ENCODE measurements at regions not wholly inside any gene's neighbourhood (a gene's known extent, or its start where the extent isn't known, plus 50 kb on each side); places are given as distances from the start of the nearest gene placed in this dataset.
"Not testable (repeated sequence)": the region's sequence is repeated elsewhere in the genome, so short reads cannot be mapped to it uniquely, and the experiment has no call there.

DNA sequence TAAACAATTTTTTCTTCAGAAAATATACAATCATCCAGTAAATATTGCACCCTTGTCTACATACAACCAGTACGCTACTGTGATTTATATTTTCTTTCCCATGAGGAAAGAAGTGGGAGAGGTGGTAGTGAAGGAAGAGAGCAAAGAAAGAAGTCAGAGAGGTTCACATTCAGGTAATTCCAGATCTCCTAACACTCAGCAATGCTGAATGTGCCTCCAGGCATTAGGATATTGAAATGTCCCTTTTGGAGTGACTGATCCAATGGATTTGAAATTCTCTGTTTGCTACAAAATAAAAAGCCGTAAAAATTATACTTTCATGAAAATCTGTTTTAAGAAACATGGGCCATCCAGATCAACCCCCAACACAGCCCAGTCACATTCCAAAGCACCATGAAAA, 211.9 kb upstream of the NR3C2 start:
- H3K4me1 ChIP-seq (ENCODE audit: control insufficient read depth, insufficient read depth, low read length) = no peaks in the 10 kb centered on the region
- no peaks in the 10 kb centered on the region for H3K27me3 ChIP-seq (ENCODE audit: control insufficient read depth, insufficient read depth, low read length)
- no peak overlapping the region for H3K27ac ChIP-seq (ENCODE audit: low read depth, low read length)
- H3K9ac ChIP-seq (ENCODE audit: low read length) = no peak overlapping the region
- no peaks in the 10 kb centered on the region for H3K9me3 ChIP-seq (ENCODE audit: control insufficient read depth, insufficient read depth, low read depth, low read length)
- H3K36me3 ChIP-seq (ENCODE audit: control insufficient read depth, insufficient read depth, low read length) = no peaks in the 10 kb centered on the region
- H3K4me3 ChIP-seq (ENCODE audit: low read depth, low read length) = no peak overlapping the region

DNA sequence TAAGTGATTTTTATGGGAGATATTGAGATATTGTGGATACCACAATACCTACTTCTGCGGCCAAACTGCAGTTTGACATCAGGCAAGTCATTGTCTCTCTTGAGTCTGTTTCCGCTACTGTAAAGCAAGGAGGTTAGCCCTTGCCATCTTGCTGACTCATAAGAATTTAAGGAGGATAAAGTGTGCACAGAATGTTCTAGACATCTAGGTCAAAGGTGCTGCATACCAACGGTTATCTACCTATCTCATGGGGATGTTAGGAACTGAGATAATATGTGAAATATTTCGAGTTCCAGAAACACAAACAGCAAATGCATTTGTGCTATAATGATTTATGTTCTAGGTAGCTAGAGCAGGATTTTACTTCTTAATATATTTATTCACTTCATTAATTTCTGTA, 211.5 kb upstream of the NR3C2 start:
- H3K9ac ChIP-seq (ENCODE audit: low read length) = no peak overlapping the region
- H3K27me3 ChIP-seq (ENCODE audit: control insufficient read depth, insufficient read depth, low read length) = no peaks in the 10 kb centered on the region
- no peak overlapping the region for H3K4me3 ChIP-seq (ENCODE audit: low read depth, low read length)

DNA sequence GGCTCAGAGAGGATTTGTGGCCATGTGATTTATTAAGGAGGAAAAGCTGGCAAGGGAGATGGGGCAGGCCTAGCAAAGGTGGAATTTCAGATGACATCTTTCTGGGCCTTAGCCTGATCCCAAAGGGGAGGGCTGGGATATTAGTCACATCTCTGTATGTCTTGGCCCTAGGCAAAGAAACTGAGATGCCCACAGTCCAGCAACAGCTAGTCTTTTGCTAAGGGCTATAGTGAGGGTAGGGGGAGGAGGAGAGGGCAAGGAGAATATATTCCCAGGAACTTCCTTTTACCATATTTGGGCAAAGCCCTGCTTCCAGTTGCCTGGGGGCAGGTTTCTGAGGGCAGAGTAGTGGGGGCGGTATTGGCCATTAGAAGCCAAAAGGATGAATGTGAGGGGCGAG, 209.8 kb upstream of the NR3C2 start:
- Histone ChIP-seq H3K9ac (ENCODE audit: low read length) (no peak overlapping the region), H3K36me3 (ENCODE audit: control insufficient read depth, insufficient read depth, low read length) (no peaks in the 10 kb centered on the region), H3K27me3 (ENCODE audit: control insufficient read depth, insufficient read depth, low read length) (no peaks in the 10 kb centered on the region), H3K27ac (ENCODE audit: low read depth, low read length) (no peak overlapping the region), H3K9me3 (ENCODE audit: control insufficient read depth, insufficient read depth, low read depth, low read length) (no peaks in the 10 kb centered on the region), H3K4me1 (ENCODE audit: control insufficient read depth, insufficient read depth, low read length) (peaks cover 3% of the 10 kb centered on the region; the same call in 1 of the 2 replicates), H3K4me3 (ENCODE audit: low read depth, low read length) (no peak overlapping the region)

More for the DNA sequence above, 211.5 kb upstream of the NR3C2 start:
- Histone ChIP-seq H3K27ac (ENCODE audit: low read depth, low read length) (no peak overlapping the region), H3K36me3 (ENCODE audit: control insufficient read depth, insufficient read depth, low read length) (no peaks in the 10 kb centered on the region), H3K4me1 (ENCODE audit: control insufficient read depth, insufficient read depth, low read length) (no peaks in the 10 kb centered on the region), H3K9me3 (ENCODE audit: control insufficient read depth, insufficient read depth, low read depth, low read length) (no peaks in the 10 kb centered on the region)

DNA sequence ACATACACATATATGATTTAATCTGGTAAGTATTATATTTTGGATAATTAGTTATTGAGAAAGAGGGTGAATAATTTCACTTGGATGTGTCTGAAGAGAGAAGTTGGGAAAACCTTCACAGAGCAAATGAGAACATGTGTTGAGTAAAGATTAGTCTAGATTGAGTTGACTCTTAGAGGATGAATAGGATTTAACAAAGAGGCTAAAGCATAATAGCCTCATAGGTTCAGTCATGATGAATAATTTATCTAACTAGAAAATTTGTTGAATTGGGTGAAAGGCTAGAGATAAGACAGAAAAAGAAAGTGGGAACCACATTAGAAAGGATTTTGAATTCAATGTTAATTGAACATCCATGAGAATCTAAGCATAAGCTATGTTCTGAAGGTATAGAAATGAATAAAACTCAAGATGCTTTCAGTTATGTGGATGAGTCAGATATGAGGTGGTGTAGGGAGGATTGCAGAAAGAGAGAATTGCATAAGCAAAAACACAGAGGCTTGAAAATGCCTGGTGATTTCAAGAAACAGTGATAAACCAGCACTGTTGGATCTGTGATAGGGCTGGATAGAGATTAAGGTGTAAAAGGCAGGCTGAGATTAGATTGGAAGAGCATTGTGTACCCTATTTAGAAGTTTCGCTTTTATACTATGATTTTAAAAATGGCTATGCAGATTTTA, 207.6 kb upstream of the NR3C2 start:
- Histone ChIP-seq H3K27ac (ENCODE audit: low read depth, low read length) (no peak overlapping the region), H3K4me1 (ENCODE audit: control insufficient read depth, insufficient read depth, low read length) (peaks cover 3% of the 10 kb centered on the region; the same call in 1 of the 2 replicates), H3K9me3 (ENCODE audit: control insufficient read depth, insufficient read depth, low read depth, low read length) (no peaks in the 10 kb centered on the region), H3K4me3 (ENCODE audit: low read depth, low read length) (no peak overlapping the region), H3K9ac (ENCODE audit: low read length) (no peak overlapping the region), H3K36me3 (ENCODE audit: control insufficient read depth, insufficient read depth, low read length) (no peaks in the 10 kb centered on the region), H3K27me3 (ENCODE audit: control insufficient read depth, insufficient read depth, low read length) (no peaks in the 10 kb centered on the region)

DNA sequence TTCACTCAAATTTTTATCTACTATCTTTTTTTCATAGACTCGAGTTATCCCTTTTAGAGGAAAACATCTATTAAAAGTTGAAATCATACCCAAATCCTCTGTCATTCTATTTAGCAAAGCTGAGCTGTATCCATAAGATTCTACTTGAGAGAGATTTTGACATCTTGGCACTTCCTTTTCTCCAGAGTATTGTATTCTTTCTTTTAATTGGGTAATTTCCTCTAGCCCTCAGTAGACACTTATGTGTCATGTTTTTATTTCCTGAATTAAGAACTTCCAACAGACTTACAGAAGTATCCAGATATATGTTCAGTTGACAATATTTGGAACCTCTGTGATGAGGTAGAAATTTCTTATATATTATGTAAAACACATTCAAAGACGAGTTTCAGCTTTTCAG, 201.6 kb upstream of the NR3C2 start:
- no peak overlapping the region for H3K4me3 ChIP-seq (ENCODE audit: low read depth, low read length)
- no peak overlapping the region for H3K9ac ChIP-seq (ENCODE audit: low read length)
- no peaks in the 10 kb centered on the region for H3K36me3 ChIP-seq (ENCODE audit: control insufficient read depth, insufficient read depth, low read length)
- H3K27me3 ChIP-seq (ENCODE audit: control insufficient read depth, insufficient read depth, low read length) = no peaks in the 10 kb centered on the region
- H3K9me3 ChIP-seq (ENCODE audit: control insufficient read depth, insufficient read depth, low read depth, low read length) = peaks cover 7% of the 10 kb centered on the region; the same call in 1 of the 2 replicates
- H3K4me1 ChIP-seq (ENCODE audit: control insufficient read depth, insufficient read depth, low read length) = peaks cover 3% of the 10 kb centered on the region; the same call in 1 of the 2 replicates
- H3K27ac ChIP-seq (ENCODE audit: low read depth, low read length) = no peak overlapping the region

DNA sequence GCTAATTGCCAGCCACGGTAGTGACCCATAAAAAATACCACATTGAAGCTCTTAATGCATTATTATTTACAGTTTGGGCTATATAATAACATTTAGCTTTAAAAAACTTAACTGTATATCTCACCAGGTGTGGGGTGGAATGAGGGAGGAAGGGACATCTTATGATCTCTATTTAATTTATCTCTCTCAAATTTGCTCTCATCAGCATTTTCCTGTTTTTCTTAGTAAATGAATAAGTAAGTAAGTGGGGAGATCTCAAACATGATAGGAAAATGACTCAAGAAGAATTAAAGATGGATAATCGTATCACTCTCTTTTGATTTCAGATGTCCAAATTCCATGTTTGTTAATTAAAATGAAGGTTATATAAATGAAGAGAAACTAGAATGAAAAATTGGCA, 200.7 kb upstream of the NR3C2 start:
- peaks cover 15% of the 10 kb centered on the region for H3K9me3 ChIP-seq (ENCODE audit: control insufficient read depth, insufficient read depth, low read depth, low read length)

DNA sequence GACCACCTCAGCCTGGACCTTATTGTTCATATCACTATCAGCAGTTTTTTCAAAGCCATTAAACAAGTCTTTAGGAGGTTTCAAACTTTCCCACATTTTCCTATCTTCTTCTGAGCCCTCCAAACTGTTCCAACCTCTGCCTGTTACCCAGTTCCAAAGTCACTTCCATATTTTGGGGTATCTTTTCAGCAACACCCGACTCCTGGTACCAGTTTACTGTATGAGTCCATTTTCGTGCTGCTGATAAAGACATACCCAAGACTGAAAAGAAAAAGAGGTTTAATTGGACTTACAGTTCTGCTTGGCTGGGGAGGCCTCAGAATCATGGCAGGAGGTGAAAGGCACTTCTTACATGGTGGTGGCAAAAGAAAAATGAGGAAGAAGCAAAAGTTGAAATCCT, 195.9 kb upstream of the NR3C2 start:
- H3K27ac ChIP-seq (ENCODE audit: low read depth, low read length); H3K4me1 ChIP-seq (ENCODE audit: control insufficient read depth, insufficient read depth, low read length); H3K4me3 ChIP-seq (ENCODE audit: low read depth, low read length); H3K27me3 ChIP-seq (ENCODE audit: control insufficient read depth, insufficient read depth, low read length); H3K36me3 ChIP-seq (ENCODE audit: control insufficient read depth, insufficient read depth, low read length); H3K9ac ChIP-seq (ENCODE audit: low read length): not testable (repeated sequence)
- H3K9me3 ChIP-seq (ENCODE audit: control insufficient read depth, insufficient read depth, low read depth, low read length) = peaks cover 36% of the 10 kb centered on the region

More for the DNA sequence above, 200.7 kb upstream of the NR3C2 start:
- Histone ChIP-seq H3K27me3 (ENCODE audit: control insufficient read depth, insufficient read depth, low read length) (no peaks in the 10 kb centered on the region), H3K27ac (ENCODE audit: low read depth, low read length) (no peak overlapping the region), H3K4me3 (ENCODE audit: low read depth, low read length) (no peak overlapping the region), H3K9ac (ENCODE audit: low read length) (no peak overlapping the region), H3K36me3 (ENCODE audit: control insufficient read depth, insufficient read depth, low read length) (no peaks in the 10 kb centered on the region), H3K4me1 (ENCODE audit: control insufficient read depth, insufficient read depth, low read length) (no peaks in the 10 kb centered on the region)

DNA sequence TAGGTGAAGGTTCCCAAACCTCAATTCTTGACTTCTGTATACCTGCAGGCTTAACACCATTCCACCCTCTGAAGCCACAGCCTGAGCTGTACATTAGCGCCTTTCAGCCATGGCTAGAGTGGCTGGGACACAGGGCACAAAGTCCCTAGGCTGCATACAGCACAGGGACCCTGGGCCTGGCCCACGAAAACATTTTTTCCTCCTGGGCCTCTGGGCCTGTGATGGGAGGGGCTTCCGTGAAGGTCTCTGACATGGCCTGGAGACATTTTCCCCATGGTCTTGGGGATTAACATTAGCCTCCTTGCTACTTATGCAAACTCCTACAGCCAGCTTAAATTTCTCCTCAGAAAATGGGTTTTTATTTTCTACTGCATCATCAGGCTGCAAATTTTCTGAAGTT, 195.2 kb upstream of the NR3C2 start:
- not testable (repeated sequence) for H3K27me3 ChIP-seq (ENCODE audit: control insufficient read depth, insufficient read depth, low read length); H3K27ac ChIP-seq (ENCODE audit: low read depth, low read length); H3K4me1 ChIP-seq (ENCODE audit: control insufficient read depth, insufficient read depth, low read length); H3K9ac ChIP-seq (ENCODE audit: low read length); H3K4me3 ChIP-seq (ENCODE audit: low read depth, low read length); H3K36me3 ChIP-seq (ENCODE audit: control insufficient read depth, insufficient read depth, low read length)
- peaks cover 36% of the 10 kb centered on the region for H3K9me3 ChIP-seq (ENCODE audit: control insufficient read depth, insufficient read depth, low read depth, low read length)

DNA sequence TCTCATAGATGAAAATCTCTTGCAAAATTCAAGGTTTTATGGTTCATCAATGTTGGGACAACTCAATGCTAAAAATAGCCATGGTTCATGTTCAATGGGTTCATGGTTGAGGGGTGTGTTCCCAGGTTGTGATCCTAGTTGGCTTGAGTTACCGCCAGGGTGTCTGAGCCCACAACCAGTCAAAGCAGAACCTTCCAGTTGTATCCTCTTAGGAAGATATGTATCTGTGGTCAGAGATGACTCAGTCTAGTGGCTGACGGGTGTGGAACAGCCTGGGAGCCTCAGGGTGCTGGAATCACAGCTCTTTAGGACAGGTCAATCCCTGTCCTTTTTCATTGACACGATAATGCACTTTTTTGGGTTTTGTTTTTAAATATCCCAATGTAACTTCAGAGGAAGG, 192.3 kb upstream of the NR3C2 start:
- peaks cover 33% of the 10 kb centered on the region for H3K9me3 ChIP-seq (ENCODE audit: control insufficient read depth, insufficient read depth, low read depth, low read length)
- H3K27ac ChIP-seq (ENCODE audit: low read depth, low read length) = no peak overlapping the region
- no peaks in the 10 kb centered on the region for H3K4me1 ChIP-seq (ENCODE audit: control insufficient read depth, insufficient read depth, low read length)
- H3K36me3 ChIP-seq (ENCODE audit: control insufficient read depth, insufficient read depth, low read length) = no peaks in the 10 kb centered on the region
- no peak overlapping the region for H3K9ac ChIP-seq (ENCODE audit: low read length)
- no peak overlapping the region for H3K4me3 ChIP-seq (ENCODE audit: low read depth, low read length)
- H3K27me3 ChIP-seq (ENCODE audit: control insufficient read depth, insufficient read depth, low read length) = no peaks in the 10 kb centered on the region

DNA sequence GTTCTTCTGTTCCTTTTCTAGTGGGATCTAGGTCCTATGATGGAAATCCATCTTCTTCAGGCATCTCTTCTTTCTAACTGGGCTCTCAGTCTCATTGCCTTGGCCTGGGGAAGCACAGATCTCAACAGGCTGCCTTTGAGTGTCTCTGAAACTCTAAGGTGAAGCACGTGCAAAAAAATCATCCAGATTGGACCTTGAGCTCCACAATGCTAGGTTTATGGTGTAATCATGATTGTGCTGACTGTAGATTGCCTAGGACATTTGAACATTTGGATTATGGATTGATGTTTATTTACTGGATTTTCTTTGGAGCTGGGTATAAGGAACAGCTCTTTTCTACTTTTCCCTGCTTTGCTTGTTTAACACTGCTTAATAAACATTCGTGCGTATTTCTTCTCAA, 191.5 kb upstream of the NR3C2 start:
- no peak overlapping the region for H3K9ac ChIP-seq (ENCODE audit: low read length)
- no peaks in the 10 kb centered on the region for H3K27me3 ChIP-seq (ENCODE audit: control insufficient read depth, insufficient read depth, low read length)
- H3K36me3 ChIP-seq (ENCODE audit: control insufficient read depth, insufficient read depth, low read length) = no peaks in the 10 kb centered on the region
- no peaks in the 10 kb centered on the region for H3K4me1 ChIP-seq (ENCODE audit: control insufficient read depth, insufficient read depth, low read length)
- peaks cover 28% of the 10 kb centered on the region for H3K9me3 ChIP-seq (ENCODE audit: control insufficient read depth, insufficient read depth, low read depth, low read length)
- H3K27ac ChIP-seq (ENCODE audit: low read depth, low read length) = no peak overlapping the region
- no peak overlapping the region for H3K4me3 ChIP-seq (ENCODE audit: low read depth, low read length)

DNA sequence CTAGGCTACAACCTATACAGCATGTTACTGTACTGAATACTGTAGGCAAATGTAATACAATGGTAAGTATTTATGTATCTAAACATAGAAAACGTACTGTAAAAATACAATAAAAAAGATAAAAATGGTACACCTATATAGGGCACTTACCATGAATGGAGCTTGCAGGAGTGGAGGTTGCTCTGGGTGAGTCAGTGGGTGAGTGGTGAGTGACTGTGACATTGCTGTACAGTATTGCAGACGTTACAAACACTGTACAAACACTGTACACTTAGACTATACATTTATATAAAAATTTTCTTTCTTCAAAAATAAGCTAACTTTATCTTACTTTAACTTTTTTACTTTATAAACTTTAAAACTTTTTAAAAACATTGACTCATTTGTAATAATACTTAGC, 190.3 kb upstream of the NR3C2 start:
- Histone ChIP-seq H3K36me3 (ENCODE audit: control insufficient read depth, insufficient read depth, low read length) (no peaks in the 10 kb centered on the region), H3K27ac (ENCODE audit: low read depth, low read length) (no peak overlapping the region), H3K4me1 (ENCODE audit: control insufficient read depth, insufficient read depth, low read length) (no peaks in the 10 kb centered on the region), H3K9ac (ENCODE audit: low read length) (no peak overlapping the region), H3K9me3 (ENCODE audit: control insufficient read depth, insufficient read depth, low read depth, low read length) (peaks cover 17% of the 10 kb centered on the region), H3K4me3 (ENCODE audit: low read depth, low read length) (no peak overlapping the region), H3K27me3 (ENCODE audit: control insufficient read depth, insufficient read depth, low read length) (no peaks in the 10 kb centered on the region)

DNA sequence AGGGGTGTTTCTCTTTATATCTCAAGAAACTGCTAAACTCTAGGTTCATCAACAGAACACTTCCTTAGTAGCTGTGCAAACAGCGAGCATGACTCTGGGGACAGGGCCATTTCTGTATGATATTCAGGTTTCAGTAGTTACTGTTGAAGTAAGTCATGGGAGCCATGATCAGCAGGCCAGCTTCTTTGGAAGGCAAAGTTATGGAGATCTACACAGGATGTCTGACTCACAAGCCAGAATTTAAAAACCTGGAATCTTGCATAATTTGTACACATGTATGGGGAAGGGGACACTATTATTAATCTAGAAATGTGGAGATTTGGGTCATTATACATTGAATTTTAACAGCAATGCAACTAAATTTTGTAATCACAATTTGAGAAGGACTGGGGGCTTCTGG, 187.8 kb upstream of the NR3C2 start:
- Histone ChIP-seq H3K27me3 (ENCODE audit: control insufficient read depth, insufficient read depth, low read length) (no peaks in the 10 kb centered on the region), H3K9ac (ENCODE audit: low read length) (no peak overlapping the region), H3K36me3 (ENCODE audit: control insufficient read depth, insufficient read depth, low read length) (no peaks in the 10 kb centered on the region), H3K9me3 (ENCODE audit: control insufficient read depth, insufficient read depth, low read depth, low read length) (no peaks in the 10 kb centered on the region), H3K4me1 (ENCODE audit: control insufficient read depth, insufficient read depth, low read length) (no peaks in the 10 kb centered on the region), H3K27ac (ENCODE audit: low read depth, low read length) (no peak overlapping the region), H3K4me3 (ENCODE audit: low read depth, low read length) (no peak overlapping the region)

Data from HUES6 (cell line).